GM10248 (cell line): ENCODE measurements at regions not wholly inside any gene's neighbourhood (a gene's known extent, or its start where the extent isn't known, plus 50 kb on each side); places are given as distances from the start of the nearest gene placed in this dataset.

ENCODE experiments used
- CTCF ChIA-PET: fragments of 300-600 bp; sonication (Branson Sonifier 250); formaldehyde crosslinking; extraction: SDS; loops from one replicate; lab custom pipeline; 2021; ENCODE audit warnings: antibody characterized with exemption; lab: Yijun Ruan, JAX
- POLR2A ChIA-PET: fragments of 350-650 bp; sonication (Branson Sonifier 250); formaldehyde crosslinking; extraction: SDS; loops from one replicate; lab custom pipeline; 2020; ENCODE audit warnings: antibody characterized with exemption; lab: Yijun Ruan, JAX
- DNase-seq: peaks from one replicate; pipeline ENCODE4 v3.0.0; 2012; ENCODE audit errors: extremely low spot score
- CTCF ChIP-seq: IDR thresholded peaks from 2 replicates; pipeline ENCODE4 v1.5.1; 2012; ENCODE audit warnings: mild to moderate bottlenecking, low read depth; ENCODE audit errors: extremely low read depth, missing control alignments, control extremely low read depth

GRCh38 chr2:18435426-18436037, 124.9 kb downstream of the RDH14 start:
- peak; percentile 63 for TF ChIP-seq CTCF
- ChIA-PET CTCF (interaction anchor here (0.6 to 1.4 kb wide), 4 partner anchors 8 to 31 kb away, joined by 3 to 8 read pairs (median 3); no protein-coding TSS in a partner anchor), POLR2A (no interaction called here)
- no peak for DNase-seq

- TF ChIP-seq CTCF: no peak
- CTCF ChIA-PET: no interaction called here
- no peak for DNase-seq
- POLR2A ChIA-PET: no interaction called here
These were observed 126.6 kb downstream of the RDH14 start for GRCh38 chr2:18433872-18434271.

GRCh38 chr2:18432999-18433398, 127.5 kb downstream of the RDH14 start:
- no peak for DNase-seq
- POLR2A ChIA-PET: no interaction called here
- CTCF ChIA-PET: no interaction called here
- no peak for TF ChIP-seq CTCF

- DNase-seq: no peak
- POLR2A ChIA-PET: no interaction called here
- CTCF ChIA-PET: interaction anchor here (1.8 kb wide), 1 partner anchor 17 kb away, joined by 5 read pairs; no protein-coding TSS in a partner anchor
- TF ChIP-seq CTCF: no peak
These were observed 129.3 kb downstream of the RDH14 start for GRCh38 chr2:18430996-18431748.

GRCh38 chr2:18428516-18428915, 131.9 kb downstream of the RDH14 start:
- POLR2A ChIA-PET: no interaction called here
- DNase-seq: no peak
- CTCF ChIA-PET: interaction anchor here (1.5 kb wide), 1 partner anchor 16 kb away, joined by 4 read pairs; no protein-coding TSS in a partner anchor
- TF ChIP-seq CTCF: no peak

DNA sequence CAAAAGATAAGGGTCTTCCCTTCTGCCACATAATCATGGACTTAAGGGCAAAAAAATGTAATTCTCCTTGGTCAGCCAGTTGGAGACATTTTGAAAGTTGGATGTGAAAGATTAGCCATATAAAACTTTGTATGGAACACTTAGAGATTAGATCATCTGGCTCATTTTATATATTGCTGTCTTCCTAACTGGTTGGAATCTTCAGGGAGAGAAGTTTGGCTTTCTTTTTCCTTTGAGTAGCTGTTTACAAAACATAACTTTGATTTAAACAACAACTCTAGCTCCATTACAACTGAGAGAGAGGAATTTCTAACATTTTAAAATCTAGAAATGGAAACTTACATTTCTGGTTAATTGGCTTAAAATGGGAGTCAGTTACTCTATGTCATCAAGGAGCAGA, 132.7 kb downstream of the RDH14 start:
- DNase-seq: no peak
- TF ChIP-seq CTCF: no peak
- POLR2A ChIA-PET: no interaction called here
- CTCF ChIA-PET: interaction anchor here (0.6 kb wide), 1 partner anchor 9 kb away, joined by 3 read pairs; no protein-coding TSS in a partner anchor
